ENCODE measurements at regions not wholly inside any gene's neighbourhood (a gene's known extent, or its start where the extent isn't known, plus 50 kb on each side); places are given as distances from the start of the nearest gene placed in this dataset.

DNA sequence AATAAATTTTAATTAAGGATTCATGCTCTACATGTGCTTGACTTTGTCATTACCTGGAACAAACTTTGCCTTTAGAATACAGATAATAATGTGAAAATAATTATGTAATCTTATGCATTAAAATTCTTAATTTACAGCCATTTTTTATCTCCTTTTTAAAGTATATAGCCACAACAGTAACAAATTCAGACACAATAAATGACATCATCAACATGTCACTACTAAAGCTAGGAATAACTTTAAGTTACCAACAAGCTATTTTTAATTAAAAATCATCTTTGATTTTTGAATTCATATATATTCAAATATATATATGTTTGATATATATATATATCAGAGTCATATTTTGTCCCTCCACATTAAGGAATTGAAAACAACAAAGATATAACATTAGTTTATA is 107.7 kb downstream of the MAD2L1 start:
- TF ChIP-seq, protein P1, sequence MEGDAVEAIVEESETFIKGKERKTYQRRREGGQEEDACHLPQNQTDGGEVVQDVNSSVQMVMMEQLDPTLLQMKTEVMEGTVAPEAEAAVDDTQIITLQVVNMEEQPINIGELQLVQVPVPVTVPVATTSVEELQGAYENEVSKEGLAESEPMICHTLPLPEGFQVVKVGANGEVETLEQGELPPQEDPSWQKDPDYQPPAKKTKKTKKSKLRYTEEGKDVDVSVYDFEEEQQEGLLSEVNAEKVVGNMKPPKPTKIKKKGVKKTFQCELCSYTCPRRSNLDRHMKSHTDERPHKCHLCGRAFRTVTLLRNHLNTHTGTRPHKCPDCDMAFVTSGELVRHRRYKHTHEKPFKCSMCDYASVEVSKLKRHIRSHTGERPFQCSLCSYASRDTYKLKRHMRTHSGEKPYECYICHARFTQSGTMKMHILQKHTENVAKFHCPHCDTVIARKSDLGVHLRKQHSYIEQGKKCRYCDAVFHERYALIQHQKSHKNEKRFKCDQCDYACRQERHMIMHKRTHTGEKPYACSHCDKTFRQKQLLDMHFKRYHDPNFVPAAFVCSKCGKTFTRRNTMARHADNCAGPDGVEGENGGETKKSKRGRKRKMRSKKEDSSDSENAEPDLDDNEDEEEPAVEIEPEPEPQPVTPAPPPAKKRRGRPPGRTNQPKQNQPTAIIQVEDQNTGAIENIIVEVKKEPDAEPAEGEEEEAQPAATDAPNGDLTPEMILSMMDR (IDR thresholded peaks at IDR 0.05 in 4 of 5, conservative IDR thresholded peaks at IDR 0.05 in 1 of 5), result no peak
- TF ChIP-seq POLR2A (IDR thresholded peaks at IDR 0.05), result no peak
